H1 (cell line): ENCODE measurements at regions not wholly inside any gene's neighbourhood (a gene's known extent, or its start where the extent isn't known, plus 50 kb on each side); places are given as distances from the start of the nearest gene placed in this dataset.

ENCODE experiments used
- CTCF ChIA-PET: fragments of 300-600 bp; sonication (Branson Sonifier 250); formaldehyde crosslinking; loops from one replicate; lab custom pipeline; 2021; ENCODE audit not compliant: partially characterized antibody; lab: Charles Lee
- POLR2A ChIA-PET: fragments of 300-600 bp; sonication (Branson Sonifier 250); formaldehyde crosslinking; loops from one replicate; lab custom pipeline; 2021; ENCODE audit warnings: inconsistent platforms; ENCODE audit not compliant: partially characterized antibody; lab: Charles Lee
- DNase-seq, 2 experiments: peaks; one replicate each; pipeline versions ENCODE4 v3.0.0 to v3.0.0-alpha.2; 2010 to 2022; ENCODE audit warnings: low spot score in 2 of 2, low read depth in 1 of 2, mixed read lengths in 1 of 2
- FAIRE-seq: peaks from 2 replicates; lab custom pipeline; 2011; peaks lifted over from hg19 to GRCh38; lab: Jason Lieb, UNC
- H2AFZ ChIP-seq: 2 replicates; pipeline ENCODE4 v1.8.1; 2012; ENCODE audit warnings: low read length, inconsistent platforms
- H2AK5ac ChIP-seq: 2 replicates; pipeline ENCODE4 v1.6.1; 2013; ENCODE audit warnings: low read depth, low read length
- H2BK120ac ChIP-seq: replicated peaks from 2 replicates; pipeline ENCODE3; 2013; ENCODE audit warnings: low read depth, low read length, inconsistent platforms
- H2BK12ac ChIP-seq: 2 replicates; pipeline ENCODE4 v1.6.1; 2013; ENCODE audit warnings: low read depth, low read length
- H2BK15ac ChIP-seq: 2 replicates; pipeline ENCODE4 v1.6.1; 2013; ENCODE audit warnings: low read length
- H2BK20ac ChIP-seq: 2 replicates; pipeline ENCODE4 v1.6.1; 2013; ENCODE audit warnings: low read length
- H2BK5ac ChIP-seq: 2 replicates; pipeline ENCODE4 v1.6.1; 2013; ENCODE audit warnings: low read depth, low read length
- H3K14ac ChIP-seq: 2 replicates; pipeline ENCODE4 v1.6.1; 2013; ENCODE audit warnings: inconsistent platforms; ENCODE audit not compliant: insufficient read length
- H3K18ac ChIP-seq: 2 replicates; pipeline ENCODE4 v1.6.1; 2013; ENCODE audit warnings: low read length; ENCODE audit errors: extremely low read depth
- H3K23ac ChIP-seq: 2 replicates; pipeline ENCODE4 v1.6.1; 2013; ENCODE audit warnings: inconsistent platforms; ENCODE audit not compliant: insufficient read length
- H3K23me2 ChIP-seq: 2 replicates; pipeline ENCODE4 v1.6.1; 2013; ENCODE audit warnings: low read depth, low read length
- H3K27ac ChIP-seq: 2 replicates; pipeline ENCODE4 v1.6.1; 2011; ENCODE audit warnings: low read depth, low read length, inconsistent platforms
- H3K27me3 ChIP-seq, 4 experiments: replicated peaks in 1 of 4; 1 replicate in 1 of 4; 2 replicates in 3 of 4; pipeline versions ENCODE4 v1.6.1 to v1.8.1; 2011 to 2013; ENCODE audit warnings: low read length in 3 of 4, mild to moderate bottlenecking in 3 of 4, inconsistent platforms in 2 of 4, mixed read lengths in 2 of 4, moderate library complexity in 1 of 4; ENCODE audit not compliant: control insufficient read depth in 3 of 4, insufficient read depth in 3 of 4; ENCODE audit errors: extremely low read depth in 1 of 4
- H3K36me3 ChIP-seq, 4 experiments: 2 replicates each; pipeline versions ENCODE4 v1.6.1 to v1.8.1; 2011 to 2013; ENCODE audit warnings: mild to moderate bottlenecking in 4 of 4, low read length in 3 of 4, moderate library complexity in 2 of 4, control low read depth in 1 of 4, inconsistent platforms in 1 of 4; ENCODE audit not compliant: insufficient read depth in 4 of 4, control insufficient read depth in 2 of 4
- H3K4ac ChIP-seq: replicated peaks from 2 replicates; pipeline ENCODE3; 2013; ENCODE audit warnings: low read length, low read depth, mixed read lengths, inconsistent platforms; ENCODE audit not compliant: insufficient read length
- H3K4me1 ChIP-seq, 4 experiments: replicated peaks in 1 of 4; 1 replicate in 1 of 4; 2 replicates in 3 of 4; pipeline versions ENCODE4 v1.6.1 to v1.8.1; 2011 to 2013; ENCODE audit warnings: low read length in 3 of 4, inconsistent platforms in 2 of 4, mixed read lengths in 1 of 4; ENCODE audit not compliant: insufficient read depth in 4 of 4, control insufficient read depth in 3 of 4
- H3K4me2 ChIP-seq, 2 experiments: 2 replicates each; pipeline versions ENCODE4 v1.6.1 to v1.8.1; 2011 to 2013; ENCODE audit warnings: low read depth in 2 of 2, low read length in 2 of 2, control low read depth in 1 of 2, inconsistent platforms in 1 of 2, mild to moderate bottlenecking in 1 of 2; ENCODE audit not compliant: insufficient read depth in 1 of 2
- H3K4me3 ChIP-seq, 4 experiments: fragments of 200-600, 300-600 bp in 1 of 4; sonication (generic), shearing (Covaris generic), sonication (Bioruptor Twin) in 1 of 4; 2 replicates each; pipeline versions ENCODE4 v1.5.1 to v1.8.1; 2011 to 2016; ENCODE audit warnings: low read length in 4 of 4, low read depth in 3 of 4, control low read depth in 2 of 4, inconsistent platforms in 2 of 4, mild to moderate bottlenecking in 2 of 4, mixed read lengths in 1 of 4, moderate library complexity in 1 of 4; ENCODE audit not compliant: insufficient read depth in 2 of 4; ENCODE audit errors: extremely low read depth in 1 of 4
- H3K56ac ChIP-seq: replicated peaks from 2 replicates; pipeline ENCODE3; 2013; ENCODE audit warnings: low read depth, mild to moderate bottlenecking, mixed read lengths, low read length, inconsistent platforms; ENCODE audit not compliant: insufficient read length
- H3K79me1 ChIP-seq: 2 replicates; pipeline ENCODE4 v1.6.1; 2013; ENCODE audit warnings: low read depth, low read length, control low read depth
- H3K79me2 ChIP-seq, 2 experiments: 2 replicates each; pipeline versions ENCODE4 v1.6.1 to v1.8.1; 2012 to 2013; ENCODE audit warnings: low read length in 2 of 2, mild to moderate bottlenecking in 2 of 2, inconsistent platforms in 1 of 2; ENCODE audit not compliant: insufficient read depth in 2 of 2, control insufficient read depth in 1 of 2
- H3K9ac ChIP-seq, 4 experiments: replicated peaks in 1 of 4; 1 replicate in 1 of 4; 2 replicates in 3 of 4; pipeline versions ENCODE4 v1.6.1 to v1.8.1; 2011 to 2013; ENCODE audit warnings: low read depth in 3 of 4, low read length in 3 of 4, control low read depth in 2 of 4, mild to moderate bottlenecking in 2 of 4, moderate library complexity in 2 of 4, inconsistent platforms in 1 of 4; ENCODE audit errors: extremely low read depth in 1 of 4
- H3K9me3 ChIP-seq, 2 experiments: 2 replicates each; pipeline versions ENCODE4 v1.6.1 to v1.8.1; 2012 to 2013; ENCODE audit warnings: mild to moderate bottlenecking in 2 of 2, moderate library complexity in 2 of 2, control low read depth in 1 of 2, inconsistent platforms in 1 of 2, low read depth in 1 of 2, low read length in 1 of 2, mixed read lengths in 1 of 2; ENCODE audit not compliant: insufficient read depth in 2 of 2
- H4K20me1 ChIP-seq, 2 experiments: replicated peaks in 1 of 2; 2 replicates each; pipeline versions ENCODE3 to v1.8.1; 2011 to 2013; ENCODE audit warnings: inconsistent platforms in 2 of 2, low read length in 2 of 2, mild to moderate bottlenecking in 1 of 2; ENCODE audit not compliant: insufficient read depth in 2 of 2, control insufficient read depth in 1 of 2
- H4K5ac ChIP-seq: 2 replicates; pipeline ENCODE4 v1.6.1; 2013; ENCODE audit warnings: low read length, low read depth, mixed read lengths, inconsistent platforms; ENCODE audit not compliant: insufficient read length
- H4K8ac ChIP-seq: 2 replicates; pipeline ENCODE4 v1.8.0; 2013; ENCODE audit warnings: mild to moderate bottlenecking, moderate library complexity, low read length, inconsistent platforms; ENCODE audit not compliant: insufficient read depth; ENCODE audit errors: extremely low read depth
- H4K91ac ChIP-seq: replicated peaks from 2 replicates; pipeline ENCODE3; 2013; ENCODE audit warnings: low read length, mixed read lengths, inconsistent platforms; ENCODE audit not compliant: insufficient read length
- ASH2L ChIP-seq: fragments of 200-600, 300-600 bp; sonication (generic); IDR thresholded peaks from one replicate; pipeline ENCODE4 v1.7.1; 2017; ENCODE audit warnings: low read length
- WGBS, 2 experiments: shearing (Covaris generic) in 1 of 2; methylation state at CpG; one replicate each; pipeline versions ENCODE4 v1.1.6 to v1.1.7; 2013 to 2015; ENCODE audit warnings: low lambda C conversion rate in 2 of 2, mixed read lengths in 2 of 2, inconsistent platforms in 1 of 2, low coverage in 1 of 2, missing lambda C conversion rate in 1 of 2; ENCODE audit not compliant: insufficient replicate concordance in 2 of 2, insufficient coverage in 1 of 2, insufficient read length in 1 of 2; ENCODE audit errors: extremely low coverage in 1 of 2, missing lambda C conversion rate in 1 of 2; 5-methylcytosine and 5-hydroxymethylcytosine counted together

DNA sequence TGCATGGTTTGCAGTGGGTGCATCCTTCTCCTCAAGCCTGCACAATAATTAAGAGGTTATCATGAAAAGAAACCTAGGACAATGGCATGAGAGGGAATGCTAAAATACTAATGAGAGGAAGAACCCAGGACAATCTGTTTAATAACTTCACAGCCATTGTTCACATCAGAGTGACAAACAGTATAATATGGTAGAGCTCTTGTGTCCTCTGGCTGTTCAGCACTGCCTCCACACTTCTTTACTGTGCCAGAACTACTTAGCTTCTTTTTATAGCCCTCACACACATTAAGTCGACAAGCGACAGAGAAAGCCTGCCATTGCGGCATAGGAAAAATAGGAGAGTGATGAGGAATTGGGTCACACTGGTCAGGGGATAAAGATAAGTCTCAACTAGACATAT lies 65.0 kb upstream of the MEIS2 start:
- H2BK120ac ChIP-seq = no peak overlapping the region
- H4K20me1 ChIP-seq = no peaks in the 10 kb centered on the region
- H3K14ac ChIP-seq = no peak overlapping the region
- H3K9me3 ChIP-seq = no peaks in the 10 kb centered on the region
- H3K36me3 ChIP-seq = no peaks in the 10 kb centered on the region
- H4K8ac ChIP-seq = no peak overlapping the region
- H3K23ac ChIP-seq = no peak overlapping the region
- ChIA-PET CTCF (no interaction called here), POLR2A (no interaction called here)
- H2AK5ac ChIP-seq = no peak overlapping the region
- no peaks in the 10 kb centered on the region for H3K79me1 ChIP-seq
- H3K4me2 ChIP-seq = no peak overlapping the region
- DNase-seq (no peak), FAIRE-seq (no peak)
- no peak overlapping the region for H3K4me3 ChIP-seq
- H2AFZ ChIP-seq = no peak overlapping the region
- H3K27me3 ChIP-seq = no peaks in the 10 kb centered on the region
- H3K27ac ChIP-seq = no peak overlapping the region
- H3K18ac ChIP-seq = no peak overlapping the region
- H2BK15ac ChIP-seq = no peak overlapping the region
- no peaks in the 10 kb centered on the region for H3K23me2 ChIP-seq
- no peak overlapping the region for H2BK12ac ChIP-seq
- no peaks in the 10 kb centered on the region for H3K79me2 ChIP-seq
- H4K5ac ChIP-seq = no peak overlapping the region
- WGBS, 2 experiments = 96% methylated on average over 3 of the region's 3 CpGs; no CpG with 5 or more reads in 1 of the 2 experiments
- TF ChIP-seq ASH2L = no peak
- no peak overlapping the region for H3K4ac ChIP-seq
- no peak overlapping the region for H2BK20ac ChIP-seq
- H4K91ac ChIP-seq = no peak overlapping the region
- H2BK5ac ChIP-seq = no peak overlapping the region
- H3K56ac ChIP-seq = no peak overlapping the region
- no peak overlapping the region for H3K9ac ChIP-seq
- H3K4me1 ChIP-seq = no peaks in the 10 kb centered on the region
